Progenitor cell of endocrine pancreas (in vitro differentiated cells): ENCODE measurements at regions not wholly inside any gene's neighbourhood (a gene's known extent, or its start where the extent isn't known, plus 50 kb on each side); places are given as distances from the start of the nearest gene placed in this dataset.
"Not testable (repeated sequence)": the region's sequence is repeated elsewhere in the genome, so short reads cannot be mapped to it uniquely, and the experiment has no call there.

Experiments
- DNase-seq: peaks from one replicate; pipeline ENCODE4 v3.0.0; 2021; ENCODE audit warnings: low spot score; ENCODE audit not compliant: unreplicated experiment
- H3K27ac Mint-ChIP-seq: 2 replicates; pipeline ENCODE4 v1.8.0; 2021; ENCODE audit warnings: mild to moderate bottlenecking, moderate library complexity, mixed read lengths
- H3K27me3 Mint-ChIP-seq: 2 replicates; pipeline ENCODE4 v1.8.0; 2021; ENCODE audit warnings: mixed read lengths
- H3K36me3 Mint-ChIP-seq: 2 replicates; pipeline ENCODE4 v1.8.0; 2022; ENCODE audit warnings: mixed read lengths; ENCODE audit not compliant: insufficient read depth
- H3K4me1 Mint-ChIP-seq: 2 replicates; pipeline ENCODE4 v1.8.0; 2021; ENCODE audit warnings: low read depth, mixed read lengths
- H3K4me3 Mint-ChIP-seq: 2 replicates; pipeline ENCODE4 v1.8.0; 2021; ENCODE audit warnings: low read depth, mild to moderate bottlenecking, moderate library complexity, mixed read lengths
- H3K9me3 Mint-ChIP-seq: 2 replicates; pipeline ENCODE4 v1.8.0; 2021; ENCODE audit warnings: low read depth, mixed read lengths
- CTCF ChIP-seq: fragments of 200-600 bp; sonication (generic); IDR thresholded peaks from one replicate; pipeline ENCODE4 v1.5.0; 2021; ENCODE audit warnings: antibody characterized with exemption, mild to moderate bottlenecking; ENCODE audit not compliant: unreplicated experiment

GRCh38 chr4:81319657-81320056 lies 104.6 kb upstream of the PRKG2 start:
- DNase-seq, result no peak
- peaks cover 13% of the 10 kb centered on the region for H3K4me1 Mint-ChIP-seq
- peaks cover 24% of the 10 kb centered on the region for H3K9me3 Mint-ChIP-seq
- H3K4me3 Mint-ChIP-seq, result no peak overlapping the region
- no peak overlapping the region for H3K27ac Mint-ChIP-seq
- H3K36me3 Mint-ChIP-seq, result peaks cover 2% of the 10 kb centered on the region
- no peaks in the 10 kb centered on the region for H3K27me3 Mint-ChIP-seq
- TF ChIP-seq CTCF, result no peak

- Mint-ChIP-seq H3K27me3 (no peaks in the 10 kb centered on the region), H3K9me3 (peaks cover 3% of the 10 kb centered on the region), H3K4me3 (no peak overlapping the region), H3K4me1 (peaks cover 16% of the 10 kb centered on the region), H3K36me3 (no peaks in the 10 kb centered on the region), H3K27ac (no peak overlapping the region)
- DNase-seq, result no peak
- no peak for TF ChIP-seq CTCF
Observed at GRCh38 chr4:81314897-81315470, 100.0 kb upstream of the PRKG2 start.

GRCh38 chr4:81314196-81314896 lies 99.3 kb upstream of the PRKG2 start:
- no peak for DNase-seq
- Mint-ChIP-seq H3K9me3 (peaks cover 3% of the 10 kb centered on the region), H3K27me3 (no peaks in the 10 kb centered on the region), H3K27ac (no peak overlapping the region), H3K36me3 (no peaks in the 10 kb centered on the region), H3K4me3 (no peak overlapping the region), H3K4me1 (peaks cover 10% of the 10 kb centered on the region)
- no peak for TF ChIP-seq CTCF

- Mint-ChIP-seq H3K27ac (no peak overlapping the region), H3K27me3 (no peaks in the 10 kb centered on the region), H3K36me3 (no peaks in the 10 kb centered on the region), H3K4me1 (no peaks in the 10 kb centered on the region), H3K9me3 (peaks cover 3% of the 10 kb centered on the region), H3K4me3 (no peak overlapping the region)
- no peak for DNase-seq
- TF ChIP-seq CTCF, result no peak
Observed at GRCh38 chr4:81307991-81308390, 93.0 kb upstream of the PRKG2 start.

- Mint-ChIP-seq H3K4me3 (no peak overlapping the region), H3K9me3 (no peaks in the 10 kb centered on the region), H3K4me1 (no peaks in the 10 kb centered on the region), H3K36me3 (no peaks in the 10 kb centered on the region), H3K27me3 (no peaks in the 10 kb centered on the region), H3K27ac (no peak overlapping the region)
- TF ChIP-seq CTCF, result no peak
- DNase-seq, result no peak
Observed at GRCh38 chr4:81304871-81305270, 89.8 kb upstream of the PRKG2 start.

- H3K36me3 Mint-ChIP-seq, DNase-seq, H3K27me3 Mint-ChIP-seq, H3K4me3 Mint-ChIP-seq, H3K4me1 Mint-ChIP-seq, H3K27ac Mint-ChIP-seq: not testable (repeated sequence)
- H3K9me3 Mint-ChIP-seq, result peaks cover 15% of the 10 kb centered on the region
Observed at GRCh38 chr4:81300352-81300751, 85.3 kb upstream of the PRKG2 start.
